ENCODE measurements at regions not wholly inside any gene's neighbourhood (a gene's known extent, or its start where the extent isn't known, plus 50 kb on each side); places are given as distances from the start of the nearest gene placed in this dataset.

- TF ChIP-seq EZH2phosphoT487 (IDR thresholded peaks at IDR 0.05; ENCODE audit: borderline replicate concordance, low read length) = no peak
- TF ChIP-seq CTCF (IDR thresholded peaks at IDR 0.05; ENCODE audit: low read depth, low read length, poor library complexity, severe bottlenecking) = no peak
Observed at GRCh38 chr10:10956681-10957542, 60.8 kb upstream of the CELF2 start.

Data from DOHH2 (cell line).